ENCODE measurements at regions not wholly inside any gene's neighbourhood (a gene's known extent, or its start where the extent isn't known, plus 50 kb on each side); places are given as distances from the start of the nearest gene placed in this dataset.

DNA sequence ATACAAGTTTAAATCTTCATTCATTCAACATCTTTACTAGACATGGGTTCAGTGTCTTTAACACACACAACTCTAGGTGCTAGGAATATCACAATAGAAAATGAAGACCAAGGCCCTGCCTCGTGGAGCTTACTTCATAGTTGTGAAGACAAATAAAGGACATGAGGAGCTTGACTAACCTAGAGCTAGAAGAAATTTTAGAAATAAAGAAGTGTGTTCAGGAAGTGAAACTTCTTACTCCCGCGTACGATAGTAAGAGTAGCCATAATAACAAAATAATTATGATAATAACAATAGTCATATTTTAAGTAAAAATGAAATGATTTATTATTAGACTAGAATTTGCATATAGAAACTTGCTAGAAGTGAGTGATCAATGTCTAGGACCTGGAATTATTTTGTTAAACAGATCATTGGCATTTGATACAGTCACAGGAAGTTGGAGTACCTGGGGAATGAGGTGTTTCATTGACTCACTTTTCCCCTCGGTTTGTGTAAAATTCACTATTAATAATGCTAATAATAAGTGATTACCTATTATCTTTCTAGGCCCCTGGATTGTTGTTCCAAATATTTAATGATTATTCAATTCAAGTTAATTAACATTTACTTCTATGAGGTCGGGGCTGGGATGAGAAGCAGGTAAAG lies 331.3 kb downstream of the NSG2 start:
- TF ChIP-seq POLR2AphosphoS5 (IDR thresholded peaks at IDR 0.05; ENCODE audit: insufficient read depth, low read depth, low read length) (no peak), GATA2 (IDR thresholded peaks at IDR 0.05; ENCODE audit: insufficient read depth, insufficient read length, low read depth, low read length) (no peak), FOS (IDR thresholded peaks at IDR 0.05; ENCODE audit: borderline replicate concordance, insufficient read depth, low read length) (no peak), JUN (IDR thresholded peaks at IDR 0.05; ENCODE audit: borderline replicate concordance, insufficient read depth, insufficient read length, low read depth) (no peak), EZH2 (IDR thresholded peaks at IDR 0.05; ENCODE audit: borderline replicate concordance, low read depth, low read length, severe bottlenecking) (no peak), MYC (IDR thresholded peaks at IDR 0.05; ENCODE audit: low read depth, low read length) (no peak), POLR2A (IDR thresholded peaks at IDR 0.05; ENCODE audit: low read depth, low read length) (no peak)
- TF ChIP-seq, protein P1, sequence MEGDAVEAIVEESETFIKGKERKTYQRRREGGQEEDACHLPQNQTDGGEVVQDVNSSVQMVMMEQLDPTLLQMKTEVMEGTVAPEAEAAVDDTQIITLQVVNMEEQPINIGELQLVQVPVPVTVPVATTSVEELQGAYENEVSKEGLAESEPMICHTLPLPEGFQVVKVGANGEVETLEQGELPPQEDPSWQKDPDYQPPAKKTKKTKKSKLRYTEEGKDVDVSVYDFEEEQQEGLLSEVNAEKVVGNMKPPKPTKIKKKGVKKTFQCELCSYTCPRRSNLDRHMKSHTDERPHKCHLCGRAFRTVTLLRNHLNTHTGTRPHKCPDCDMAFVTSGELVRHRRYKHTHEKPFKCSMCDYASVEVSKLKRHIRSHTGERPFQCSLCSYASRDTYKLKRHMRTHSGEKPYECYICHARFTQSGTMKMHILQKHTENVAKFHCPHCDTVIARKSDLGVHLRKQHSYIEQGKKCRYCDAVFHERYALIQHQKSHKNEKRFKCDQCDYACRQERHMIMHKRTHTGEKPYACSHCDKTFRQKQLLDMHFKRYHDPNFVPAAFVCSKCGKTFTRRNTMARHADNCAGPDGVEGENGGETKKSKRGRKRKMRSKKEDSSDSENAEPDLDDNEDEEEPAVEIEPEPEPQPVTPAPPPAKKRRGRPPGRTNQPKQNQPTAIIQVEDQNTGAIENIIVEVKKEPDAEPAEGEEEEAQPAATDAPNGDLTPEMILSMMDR (IDR thresholded peaks at IDR 0.05; ENCODE audit: extremely low read depth in 1 of 2, insufficient read depth in 1 of 2, low read depth in 1 of 2, low read length in 2 of 2), result no peak
- TF ChIP-seq, protein P2, sequence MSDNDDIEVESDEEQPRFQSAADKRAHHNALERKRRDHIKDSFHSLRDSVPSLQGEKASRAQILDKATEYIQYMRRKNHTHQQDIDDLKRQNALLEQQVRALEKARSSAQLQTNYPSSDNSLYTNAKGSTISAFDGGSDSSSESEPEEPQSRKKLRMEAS (IDR thresholded peaks at IDR 0.05; ENCODE audit: insufficient read depth, insufficient read length), result no peak
- H3K9ac ChIP-seq (replicated peaks; ENCODE audit: extremely low read depth, insufficient read depth, low read length), result no peak overlapping the region
- POLR2A ChIA-PET, result no interaction called here

More for the DNA sequence above, 331.3 kb downstream of the NSG2 start:
- Histone ChIP-seq H3K36me3 (ENCODE audit: control insufficient read depth in 2 of 2, extremely low read depth in 1 of 2, insufficient read depth in 2 of 2, low read length in 2 of 2) (no peaks in the 10 kb centered on the region), H3K9me3 (replicated peaks; ENCODE audit: control insufficient read depth, insufficient read depth, low read length) (no peaks in the 10 kb centered on the region), H3K9me1 (replicated peaks; ENCODE audit: control insufficient read depth, extremely low read depth, insufficient read depth, low read length) (no peaks in the 10 kb centered on the region), H3K79me2 (ENCODE audit: control insufficient read depth, insufficient read depth, low read length) (no peaks in the 10 kb centered on the region), H2AFZ (ENCODE audit: low read depth, low read length) (no peak overlapping the region), H4K20me1 (replicated peaks; ENCODE audit: control insufficient read depth, extremely low read depth, insufficient read depth, low read length) (no peaks in the 10 kb centered on the region), H3K4me3 (replicated peaks in 1 of 3; ENCODE audit: insufficient read depth in 1 of 3, low read depth in 1 of 3, low read length in 3 of 3) (no peak overlapping the region), H3K4me1 (ENCODE audit: control insufficient read depth, extremely low read depth, insufficient read depth, low read length) (no peaks in the 10 kb centered on the region), H3K4me2 (ENCODE audit: insufficient read depth, low read length) (no peak overlapping the region), H3K27me3 (ENCODE audit: control insufficient read depth in 2 of 2, insufficient read depth in 2 of 2, low read length in 2 of 2) (no peaks in the 10 kb centered on the region), H3K27ac (ENCODE audit: insufficient read depth, low read depth, low read length) (no peak overlapping the region)
- BruUV-seq (replicated peaks), result no TSS peak
- DNase-seq (ENCODE audit: low read depth, low spot score) (no peak), FAIRE-seq (no peak)
- intact Hi-C loops (cut with micrococcal nuclease), result no loop called here
- dilution Hi-C loops (cut with MboI; ENCODE audit: extremely low pct_ligation_motif_present, low sequenced_read_pairs), result no loop called here
- CTCF ChIA-PET, result no interaction called here
